ENCODE measurements at regions not wholly inside any gene's neighbourhood (a gene's known extent, or its start where the extent isn't known, plus 50 kb on each side); places are given as distances from the start of the nearest gene placed in this dataset.

GRCh38 chr15:81758818-81759284, 287.0 kb downstream of the MEX3B start:
- Histone ChIP-seq H3K27ac (ENCODE audit: low read depth, low read length) (no peak overlapping the region), H3K27me3 (ENCODE audit: control insufficient read depth, insufficient read depth, low read length, poor library complexity, severe bottlenecking) (no peaks in the 10 kb centered on the region), H3K36me3 (ENCODE audit: control insufficient read depth, insufficient read depth, low read length) (peaks cover 5% of the 10 kb centered on the region), H3K9me3 (ENCODE audit: control insufficient read depth, low read length) (peaks cover 19% of the 10 kb centered on the region), H3K9ac (ENCODE audit: extremely low read depth, low read length, poor library complexity, severe bottlenecking) (no peak overlapping the region), H3K4me3 (ENCODE audit: low read length) (no peak overlapping the region), H3K4me1 (ENCODE audit: control insufficient read depth, insufficient read depth, low read length) (peaks cover 11% of the 10 kb centered on the region)
- Mint-ChIP-seq H3K36me3 (ENCODE audit: low read depth) (peaks cover 29% of the 10 kb centered on the region), H3K27me3 (ENCODE audit: insufficient read depth) (no peaks in the 10 kb centered on the region), H3K27ac (no peak overlapping the region), H3K9me3 (peaks cover 13% of the 10 kb centered on the region), H3K4me3 (no peak overlapping the region), H3K4me1 (peaks cover 35% of the 10 kb centered on the region)
- no peak for TF ChIP-seq CTCF (conservative IDR thresholded peaks at IDR 0.05)
- WGBS, 2 experiments (ENCODE audit: insufficient coverage in 1 of 2, insufficient read length in 1 of 2) = 88% methylated on average over 2 of the region's 2 CpGs; no CpG with 5 or more reads in 1 of the 2 experiments
- no peak for DNase-seq

DNA sequence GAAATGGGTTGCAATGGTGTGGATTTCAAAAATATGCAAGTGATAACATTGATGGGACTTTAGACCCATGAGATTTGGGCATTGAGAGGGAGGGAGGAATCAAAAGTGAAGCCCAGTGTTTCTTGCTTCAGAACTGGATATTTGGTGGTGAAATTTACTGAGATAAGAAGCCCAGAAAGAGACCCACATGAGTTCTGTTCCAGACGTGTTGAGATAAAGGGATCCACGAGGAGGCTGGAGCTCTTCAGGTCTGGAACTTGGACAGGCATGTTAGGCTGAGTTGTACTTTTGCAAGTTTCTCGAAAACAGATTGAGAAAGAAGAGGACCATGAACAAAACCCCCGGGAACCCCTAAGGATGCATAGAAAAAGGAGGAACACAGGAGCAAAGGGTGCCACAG, 290.2 kb downstream of the MEX3B start:
- H3K9ac ChIP-seq (ENCODE audit: extremely low read depth, low read length, poor library complexity, severe bottlenecking) = no peak overlapping the region
- peaks cover 19% of the 10 kb centered on the region for H3K9me3 ChIP-seq (ENCODE audit: control insufficient read depth, low read length)
- TF ChIP-seq CTCF (conservative IDR thresholded peaks at IDR 0.05) = no peak
- Mint-ChIP-seq H3K4me3 (no peak overlapping the region), H3K9me3 (peaks cover 11% of the 10 kb centered on the region), H3K36me3 (ENCODE audit: low read depth) (peaks cover 13% of the 10 kb centered on the region), H3K27ac (no peak overlapping the region), H3K27me3 (ENCODE audit: insufficient read depth) (no peaks in the 10 kb centered on the region), H3K4me1 (peaks cover 40% of the 10 kb centered on the region)
- no peaks in the 10 kb centered on the region for H3K27me3 ChIP-seq (ENCODE audit: control insufficient read depth, insufficient read depth, low read length, poor library complexity, severe bottlenecking)
- peaks cover 10% of the 10 kb centered on the region for H3K4me1 ChIP-seq (ENCODE audit: control insufficient read depth, insufficient read depth, low read length)
- no peak overlapping the region for H3K27ac ChIP-seq (ENCODE audit: low read depth, low read length)
- no peak overlapping the region for H3K4me3 ChIP-seq (ENCODE audit: low read length)
- peak; percentile 10 for DNase-seq
- peaks cover 4% of the 10 kb centered on the region for H3K36me3 ChIP-seq (ENCODE audit: control insufficient read depth, insufficient read depth, low read length)
- WGBS, 2 experiments (ENCODE audit: insufficient coverage in 1 of 2, insufficient read length in 1 of 2) = 88 to 89% methylated on average over 4 of the region's 4 CpGs

DNA sequence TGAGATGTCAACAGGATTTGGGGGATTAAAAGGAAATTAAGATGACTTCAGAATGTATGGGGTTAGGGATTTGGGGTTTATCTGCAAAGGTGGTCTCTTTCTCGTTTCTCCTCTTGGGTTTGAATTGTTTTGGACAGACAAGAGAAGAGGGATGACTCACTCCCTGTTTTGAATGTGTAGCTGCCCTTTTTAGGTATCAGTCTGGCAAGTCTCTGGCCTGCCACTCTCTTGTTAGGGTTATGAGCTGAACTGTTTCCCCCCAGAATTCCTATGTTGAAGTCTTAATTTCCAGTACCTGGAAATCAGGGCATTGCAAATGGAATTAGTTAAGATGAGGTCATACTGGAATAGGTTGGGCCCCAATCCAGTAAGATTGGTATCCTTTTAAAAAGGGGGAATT, 291.7 kb downstream of the MEX3B start:
- H3K4me1 ChIP-seq (ENCODE audit: control insufficient read depth, insufficient read depth, low read length) = peaks cover 10% of the 10 kb centered on the region
- H3K9me3 ChIP-seq (ENCODE audit: control insufficient read depth, low read length) = peaks cover 4% of the 10 kb centered on the region
- Mint-ChIP-seq H3K4me1 (peaks cover 40% of the 10 kb centered on the region), H3K27me3 (ENCODE audit: insufficient read depth) (no peaks in the 10 kb centered on the region), H3K9me3 (no peaks in the 10 kb centered on the region), H3K36me3 (ENCODE audit: low read depth) (peaks cover 4% of the 10 kb centered on the region), H3K4me3 (no peak overlapping the region), H3K27ac (peak overlapping the region; percentile 59)
- H3K27ac ChIP-seq (ENCODE audit: low read depth, low read length) = no peak overlapping the region
- no peak overlapping the region for H3K9ac ChIP-seq (ENCODE audit: extremely low read depth, low read length, poor library complexity, severe bottlenecking)
- no peaks in the 10 kb centered on the region for H3K36me3 ChIP-seq (ENCODE audit: control insufficient read depth, insufficient read depth, low read length)
- H3K4me3 ChIP-seq (ENCODE audit: low read length) = peak overlapping the region; percentile 21
- peak; percentile 22 for DNase-seq
- H3K27me3 ChIP-seq (ENCODE audit: control insufficient read depth, insufficient read depth, low read length, poor library complexity, severe bottlenecking) = no peaks in the 10 kb centered on the region
- no peak for TF ChIP-seq CTCF (conservative IDR thresholded peaks at IDR 0.05)
- WGBS, 2 experiments (ENCODE audit: insufficient coverage in 1 of 2, insufficient read length in 1 of 2) = 35% methylated on average over 1 of the region's 1 CpG; no CpG with 5 or more reads in 1 of the 2 experiments

Measured in endodermal cell (in vitro differentiated cells).